ENCODE measurements at regions not wholly inside any gene's neighbourhood (a gene's known extent, or its start where the extent isn't known, plus 50 kb on each side); places are given as distances from the start of the nearest gene placed in this dataset.

DNA sequence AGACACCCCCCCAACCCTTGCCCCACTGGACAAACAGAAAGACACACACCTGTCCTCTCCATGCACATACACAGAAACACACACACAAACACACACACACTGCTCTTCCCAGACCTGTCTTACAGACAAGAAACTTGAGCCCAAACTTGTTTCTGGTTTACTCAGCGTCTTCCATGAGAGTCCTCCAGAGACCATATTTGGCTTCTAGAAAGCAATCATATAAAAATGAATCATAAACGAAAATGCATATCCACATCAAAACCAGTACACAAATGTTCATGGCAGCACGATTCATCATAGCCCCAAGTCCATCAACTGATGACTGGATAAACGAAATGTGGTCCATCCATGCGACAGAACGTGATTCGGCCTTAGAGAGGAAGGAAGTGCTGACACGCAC lies 84.2 kb upstream of the ASAP2 start:
- WGBS, 2 donors (ENCODE audit: low coverage in 1 of 2) = 84 to 86% methylated on average over 8 of the region's 8 CpGs
- Histone ChIP-seq H3K27ac (no peak overlapping the region), H3K9me3 (no peaks in the 10 kb centered on the region), H3K4me3 (no peak overlapping the region), H3K27me3 (no peaks in the 10 kb centered on the region), H3K4me1 (no peaks in the 10 kb centered on the region), H3K36me3 (no peaks in the 10 kb centered on the region)
- intact Hi-C loops (cut with DNase I; ENCODE audit: low total_unique reads) (no loop called here), in situ Hi-C loops (cut with MboI; ENCODE audit: low pct_ligation_motif_present in 1 of 4, low pct_unique_long_range_greater_than_20kb in 1 of 4, low sequenced_read_pairs in 3 of 4) (no loop called here)
- TF ChIP-seq POLR2A (IDR thresholded peaks at IDR 0.05) = no peak
- TF ChIP-seq CTCF (IDR thresholded peaks at IDR 0.05) = no peak
- no peak for TF ChIP-seq EP300 (IDR thresholded peaks at IDR 0.05; ENCODE audit: low read depth)
- TF ChIP-seq POLR2AphosphoS5 (IDR thresholded peaks at IDR 0.05) = no peak
- DNase-seq = no peak

- intact Hi-C loops (cut with DNase I; ENCODE audit: low total_unique reads) = no loop called here
- 68 to 78% methylated on average over 5 to 11 of the region's 11 CpGs for WGBS, 2 donors (ENCODE audit: low coverage in 1 of 2)
- TF ChIP-seq CTCF (IDR thresholded peaks at IDR 0.05) = no peak
- no peak for TF ChIP-seq POLR2A (IDR thresholded peaks at IDR 0.05)
- no peak for TF ChIP-seq POLR2AphosphoS5 (IDR thresholded peaks at IDR 0.05)
- TF ChIP-seq EP300 (IDR thresholded peaks at IDR 0.05; ENCODE audit: low read depth) = no peak
These were observed 88.1 kb upstream of the ASAP2 start for GRCh38 chr2:9118383-9118960.

GRCh38 chr2:9115229-9115628 lies 91.4 kb upstream of the ASAP2 start:
- H3K27ac ChIP-seq = no peak overlapping the region
- H3K9me3 ChIP-seq = no peaks in the 10 kb centered on the region
- intact Hi-C loops (cut with DNase I; ENCODE audit: low total_unique reads) = no loop called here
- no peaks in the 10 kb centered on the region for H3K27me3 ChIP-seq
- H3K4me3 ChIP-seq = no peak overlapping the region
- H3K36me3 ChIP-seq = no peaks in the 10 kb centered on the region
- peaks cover 0 to 6% (median 2%) of the 10 kb centered on the region in 4 donors for H3K4me1 ChIP-seq
- TF ChIP-seq POLR2AphosphoS5 (IDR thresholded peaks at IDR 0.05) = no peak
- no peak for TF ChIP-seq POLR2A (IDR thresholded peaks at IDR 0.05)
- no peak for TF ChIP-seq EP300 (IDR thresholded peaks at IDR 0.05; ENCODE audit: low read depth)
- TF ChIP-seq CTCF (IDR thresholded peaks at IDR 0.05) = no peak
- WGBS, 2 donors (ENCODE audit: low coverage in 1 of 2) = 79 to 82% methylated on average over 2 of the region's 2 CpGs
- no peak for DNase-seq
- in situ Hi-C loops (cut with MboI; ENCODE audit: low pct_ligation_motif_present in 1 of 4, low pct_unique_long_range_greater_than_20kb in 1 of 4, low sequenced_read_pairs in 3 of 4) = no loop called here

More at GRCh38 chr2:9118383-9118960, 88.1 kb upstream of the ASAP2 start:
- no peaks in the 10 kb centered on the region for H3K4me1 ChIP-seq
- in situ Hi-C loops (cut with MboI; ENCODE audit: low pct_ligation_motif_present in 1 of 4, low pct_unique_long_range_greater_than_20kb in 1 of 4, low sequenced_read_pairs in 3 of 4) = no loop called here
- no peak for DNase-seq
- no peaks in the 10 kb centered on the region for H3K36me3 ChIP-seq
- H3K9me3 ChIP-seq = no peaks in the 10 kb centered on the region
- H3K27me3 ChIP-seq = no peaks in the 10 kb centered on the region
- no peak overlapping the region for H3K27ac ChIP-seq
- H3K4me3 ChIP-seq = no peak overlapping the region

GRCh38 chr2:9114458-9114857 lies 92.2 kb upstream of the ASAP2 start:
- intact Hi-C loops (cut with DNase I; ENCODE audit: low total_unique reads) = no loop called here
- Histone ChIP-seq H3K27ac (no peak overlapping the region), H3K27me3 (no peaks in the 10 kb centered on the region), H3K4me1 (peaks cover 0 to 6% (median 2%) of the 10 kb centered on the region in 4 donors), H3K4me3 (no peak overlapping the region), H3K9me3 (no peaks in the 10 kb centered on the region), H3K36me3 (no peaks in the 10 kb centered on the region)
- no peak for TF ChIP-seq EP300 (IDR thresholded peaks at IDR 0.05; ENCODE audit: low read depth)
- TF ChIP-seq POLR2AphosphoS5 (IDR thresholded peaks at IDR 0.05) = no peak
- no peak for TF ChIP-seq CTCF (IDR thresholded peaks at IDR 0.05)
- no peak for TF ChIP-seq POLR2A (IDR thresholded peaks at IDR 0.05)
- DNase-seq = no peak
- in situ Hi-C loops (cut with MboI; ENCODE audit: low pct_ligation_motif_present in 1 of 4, low pct_unique_long_range_greater_than_20kb in 1 of 4, low sequenced_read_pairs in 3 of 4) = no loop called here
- 74% methylated on average over 3 of the region's 3 CpGs; no CpG with 5 or more reads in 1 of the 2 donors for WGBS, 2 donors (ENCODE audit: low coverage in 1 of 2)

Measured in transverse colon (tissue), 4 donors.